ENCODE measurements at regions not wholly inside any gene's neighbourhood (a gene's known extent, or its start where the extent isn't known, plus 50 kb on each side); places are given as distances from the start of the nearest gene placed in this dataset.
A peak's percentile ranks its signal among the peaks of the same experiment; 100 is the strongest.
"Not testable (repeated sequence)": the region's sequence is repeated elsewhere in the genome, so short reads cannot be mapped to it uniquely, and the experiment has no call there.

GRCh38 chr1:182191381-182192115 lies 130.0 kb upstream of the ZNF648 start:
- no peak for DNase-seq

DNA sequence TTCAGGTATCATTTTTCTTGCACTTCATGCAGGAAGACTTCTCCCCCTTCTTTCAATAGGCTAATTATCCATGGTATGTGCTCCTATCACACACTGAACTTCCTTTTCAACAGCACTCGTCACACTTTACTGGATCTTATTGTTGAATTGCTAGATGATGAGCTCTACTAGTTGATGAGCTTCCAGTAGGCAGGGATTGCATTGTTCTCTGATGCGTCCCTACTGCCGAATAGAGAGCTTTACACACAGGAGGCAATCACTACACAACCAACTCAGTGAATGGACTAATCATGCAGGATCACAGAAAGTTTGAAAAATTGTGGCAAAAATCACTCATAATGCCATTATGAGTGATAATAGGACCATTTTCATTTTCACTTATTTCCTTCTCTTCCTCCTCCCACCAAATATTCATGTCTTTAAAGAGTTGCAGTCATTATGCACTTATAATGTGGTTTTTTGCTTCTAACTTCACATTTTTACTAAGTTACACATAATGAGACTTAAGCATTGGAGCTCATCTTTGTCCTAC lies 128.1 kb upstream of the ZNF648 start:
- DNase-seq, result no peak

DNA sequence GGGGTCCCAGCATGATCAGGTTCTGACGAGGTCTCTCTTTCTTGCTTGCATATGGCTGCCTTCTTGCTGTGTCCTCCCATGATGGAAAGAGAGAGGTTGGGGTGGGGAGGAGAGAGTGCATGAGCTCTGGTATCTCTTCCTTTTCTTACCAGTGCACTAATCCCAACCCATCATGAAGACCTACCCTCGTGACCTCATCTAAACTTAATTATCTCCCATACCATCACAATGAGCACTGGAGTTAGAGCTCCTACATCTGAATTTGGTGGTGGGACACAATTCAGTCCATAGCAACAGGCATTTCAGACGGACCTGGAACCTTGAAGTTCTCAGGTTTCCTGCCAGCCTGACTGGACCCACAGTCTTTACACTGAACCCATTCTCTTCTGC lies 125.2 kb upstream of the ZNF648 start:
- no peak for DNase-seq

- DNase-seq, result no peak
These were observed 124.6 kb upstream of the ZNF648 start for GRCh38 chr1:182185842-182186756.

DNA sequence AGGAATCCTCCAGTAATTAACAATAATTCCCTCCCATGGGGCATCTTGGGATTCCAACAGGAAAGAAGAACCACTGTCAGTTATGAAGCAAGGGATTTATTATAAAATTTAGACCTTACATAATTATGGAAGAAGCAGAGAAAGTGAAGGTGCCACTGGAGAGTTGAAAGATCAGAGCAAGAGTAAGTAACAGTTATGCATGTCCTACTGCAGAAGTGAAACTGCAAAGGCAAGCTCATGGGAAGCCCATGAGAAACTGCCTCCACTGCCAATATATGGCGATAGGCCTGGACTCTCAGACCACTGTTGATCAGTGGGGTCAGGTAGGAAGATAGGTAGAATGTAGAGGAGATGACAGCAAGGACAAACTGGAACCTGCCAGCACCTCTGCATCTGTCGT lies 123.6 kb upstream of the ZNF648 start:
- no peak for DNase-seq

GRCh38 chr1:182183606-182184005 lies 122.1 kb upstream of the ZNF648 start:
- no peak for DNase-seq

DNA sequence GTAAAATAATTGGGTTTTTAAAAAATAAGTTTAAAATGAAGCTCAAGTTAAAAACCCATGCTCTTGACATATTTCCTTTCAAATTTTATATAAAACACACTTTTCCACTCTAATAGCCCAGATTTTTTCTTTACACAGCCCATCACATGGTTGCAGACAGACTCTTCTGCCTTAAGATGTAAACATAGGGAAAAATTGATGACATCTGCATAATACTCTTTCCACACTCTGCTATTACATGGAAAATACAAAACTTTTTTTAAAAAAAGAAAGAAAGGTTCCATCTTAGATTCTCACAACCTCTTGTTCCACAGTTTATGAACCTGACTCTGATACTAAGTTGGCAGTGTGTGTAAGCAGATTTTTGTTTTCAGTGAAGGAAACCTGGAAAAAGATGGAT lies 120.8 kb upstream of the ZNF648 start:
- no peak for DNase-seq

DNA sequence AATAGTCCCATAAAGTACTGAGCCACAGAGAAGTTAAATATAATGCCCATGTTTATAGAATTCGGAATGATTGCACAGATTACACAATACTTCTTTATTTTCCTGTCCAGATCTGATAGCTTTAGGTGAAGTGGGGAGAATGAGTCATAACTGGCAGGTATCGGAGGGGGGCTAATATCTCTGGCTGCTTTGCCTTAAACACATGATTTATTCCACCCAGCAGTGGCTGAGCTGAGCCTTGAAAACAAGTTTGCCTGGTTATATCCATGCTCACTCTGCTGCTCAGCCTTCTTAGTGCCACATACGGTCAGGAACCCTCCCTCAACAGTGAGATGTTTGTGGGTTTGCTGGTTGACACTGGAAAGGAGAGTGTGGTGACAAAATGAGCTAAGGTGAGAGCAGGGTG lies 119.7 kb upstream of the ZNF648 start:
- DNase-seq, result no peak

DNA sequence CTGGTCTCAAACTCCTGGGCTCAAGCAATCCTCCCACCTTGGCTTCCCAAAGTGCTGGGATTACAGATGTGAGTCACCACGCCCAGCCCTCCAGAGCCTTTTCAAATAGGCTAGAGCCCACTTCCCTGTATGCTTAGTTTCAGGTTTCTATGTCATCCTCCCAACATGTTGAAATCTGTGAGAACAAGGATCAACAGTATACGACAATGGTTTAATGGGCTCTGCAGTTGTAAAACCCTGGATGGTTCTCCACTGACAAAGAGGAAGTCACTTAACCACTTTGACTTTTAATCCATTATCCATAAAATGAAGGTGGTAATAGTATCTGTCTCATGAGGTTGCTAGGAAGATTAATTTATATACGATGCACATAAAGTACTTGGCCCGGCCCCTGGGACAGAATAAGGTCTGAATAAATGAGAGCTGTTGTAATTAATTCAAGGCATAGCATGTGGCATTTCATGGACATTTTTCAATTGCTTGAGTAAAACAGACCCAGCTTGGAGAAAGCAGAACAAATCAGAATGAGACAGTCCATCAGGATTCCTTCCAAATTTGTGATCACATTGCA lies 113.9 kb upstream of the ZNF648 start:
- peak; percentile 9 for DNase-seq

DNA sequence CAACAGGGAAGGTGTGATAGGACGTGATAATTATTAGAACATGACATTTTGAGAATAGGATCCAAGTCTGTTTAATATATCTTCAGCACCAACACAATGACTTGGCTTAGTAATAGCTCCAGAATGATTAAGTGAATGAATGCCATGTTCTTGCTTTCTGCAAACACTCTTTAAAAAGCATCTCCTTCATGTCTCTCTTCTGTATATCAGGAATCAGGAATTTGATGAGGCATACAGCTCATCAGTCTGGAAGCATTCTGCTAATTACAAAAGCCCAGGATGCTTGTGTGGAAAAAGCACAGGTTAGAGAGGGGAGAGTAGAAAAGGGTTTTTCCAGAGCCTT lies 113.0 kb upstream of the ZNF648 start:
- DNase-seq, result no peak

DNA sequence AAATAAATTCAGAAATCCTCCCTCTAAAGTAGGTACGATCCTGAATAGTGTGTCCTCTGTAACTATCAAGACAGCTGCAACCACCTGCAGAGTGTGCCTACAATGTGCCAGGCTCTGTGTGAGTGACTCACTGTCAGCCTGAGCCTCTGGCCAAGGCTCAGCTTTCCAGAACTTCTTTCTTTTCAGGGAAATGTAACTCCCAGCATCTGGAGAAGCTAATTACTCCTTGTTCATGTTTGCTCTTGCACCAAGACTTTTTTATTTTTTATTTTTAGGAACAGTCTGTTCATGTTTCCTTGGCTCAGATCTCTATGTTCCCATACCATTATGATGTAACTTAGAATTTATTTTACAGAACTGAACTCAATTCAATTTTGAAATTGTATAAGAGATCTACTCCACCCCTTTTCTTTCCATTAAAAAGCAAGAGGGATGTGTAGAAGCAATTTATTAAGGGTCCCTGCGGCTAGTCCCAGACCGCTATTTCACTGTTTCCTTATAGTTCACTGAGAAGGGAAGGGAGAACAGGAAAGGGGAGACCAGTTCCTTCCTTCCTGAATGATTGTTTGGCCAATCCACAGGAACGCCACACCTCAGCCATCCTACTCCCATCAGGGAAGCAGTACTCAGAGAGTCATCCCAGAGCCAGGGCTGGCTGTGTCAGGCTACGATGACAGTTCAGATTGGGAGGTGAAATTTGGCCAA lies 112.4 kb upstream of the ZNF648 start:
- DNase-seq, result no peak

DNA sequence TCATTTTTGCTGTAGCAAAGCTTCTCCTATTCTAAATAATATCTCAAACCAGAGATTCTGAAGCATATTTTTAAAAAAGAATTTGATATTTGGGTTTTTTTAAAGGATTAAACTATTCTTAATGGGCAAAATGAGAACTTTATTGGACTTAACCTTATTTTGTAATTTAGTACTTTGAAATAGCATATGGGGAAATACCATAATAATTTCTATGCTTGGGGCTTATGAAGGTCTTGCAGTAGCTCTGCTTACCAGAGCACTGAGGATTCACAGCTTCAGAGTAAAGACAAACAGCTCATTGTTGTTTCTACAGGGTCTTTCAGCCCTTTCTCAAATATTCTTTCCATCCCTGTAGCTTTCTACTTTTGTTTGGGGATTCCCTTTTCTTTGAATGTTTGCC lies 111.2 kb upstream of the ZNF648 start:
- no peak for DNase-seq

GRCh38 chr1:182170891-182171461 lies 109.5 kb upstream of the ZNF648 start:
- peak; percentile 7 for DNase-seq

DNA sequence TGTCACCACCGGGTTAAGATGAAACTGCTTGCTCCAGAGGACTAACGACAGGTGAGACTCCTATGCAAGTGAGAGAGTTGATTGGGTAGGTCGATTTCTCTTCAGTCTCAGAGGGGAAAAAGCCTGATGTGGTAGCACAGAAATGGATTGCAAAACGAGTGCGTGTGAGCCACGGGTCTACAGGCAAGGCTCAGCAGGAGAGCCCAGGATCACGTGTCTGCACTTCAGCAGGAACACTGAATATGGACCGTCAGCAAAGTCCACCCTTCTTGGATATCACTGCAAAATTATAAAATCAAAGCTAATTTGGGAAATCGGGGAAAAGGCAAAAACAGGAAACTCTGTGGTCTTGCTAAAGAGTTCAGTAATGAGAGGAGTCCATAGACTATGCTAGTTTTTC lies 107.7 kb upstream of the ZNF648 start:
- DNase-seq, result peak; percentile 10

GRCh38 chr1:182166750-182167149 lies 105.2 kb upstream of the ZNF648 start:
- DNase-seq, result no peak

DNA sequence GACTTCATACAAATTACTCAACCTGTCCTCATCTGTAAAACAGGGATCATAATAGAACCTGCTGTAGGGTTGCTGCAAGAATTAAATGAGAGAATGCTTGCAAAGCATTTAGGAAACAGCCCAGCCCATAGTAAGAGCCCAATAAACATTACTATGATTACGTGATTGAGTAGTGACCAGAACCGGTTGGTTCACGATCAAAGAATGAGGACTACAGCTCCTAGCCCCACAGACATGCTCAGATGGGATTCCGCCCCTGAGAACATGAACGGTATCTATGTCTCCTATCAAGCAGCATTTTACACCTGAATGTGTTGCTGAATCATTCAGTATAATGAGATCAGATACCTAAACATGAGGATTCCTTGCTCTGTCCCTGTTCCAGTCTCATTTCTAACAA lies 104.8 kb upstream of the ZNF648 start:
- DNase-seq, result no peak

- no peak for DNase-seq
These were observed 102.8 kb upstream of the ZNF648 start for GRCh38 chr1:182164273-182164672.

GRCh38 chr1:182163821-182164223 lies 102.3 kb upstream of the ZNF648 start:
- no peak for DNase-seq

GRCh38 chr1:182159443-182159842 lies 97.9 kb upstream of the ZNF648 start:
- no peak for DNase-seq

- DNase-seq, result no peak
These were observed 95.7 kb upstream of the ZNF648 start for GRCh38 chr1:182157187-182157586.

DNA sequence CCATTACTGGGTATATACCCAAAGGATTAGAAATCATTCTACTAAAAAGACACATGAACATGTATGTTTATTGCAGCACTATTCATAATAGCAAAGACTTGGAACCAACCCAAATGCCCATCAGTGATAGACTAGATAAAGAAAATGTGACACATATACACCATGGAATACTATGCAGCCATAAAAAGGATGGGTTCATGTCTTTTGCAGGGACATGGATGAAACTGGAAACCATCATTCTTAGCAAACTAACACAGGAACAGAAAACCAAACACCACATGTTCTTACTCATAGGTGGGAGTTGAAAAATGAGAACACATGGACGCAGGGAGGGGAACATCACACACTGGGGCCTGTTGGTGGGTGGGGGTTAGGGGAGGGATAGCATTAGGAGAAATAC lies 92.9 kb upstream of the ZNF648 start:
- not testable (repeated sequence) for DNase-seq

- peak; percentile 85 for DNase-seq
These were observed 88.0 kb upstream of the ZNF648 start for GRCh38 chr1:182149411-182149965.

Measured in CD4-positive, alpha-beta T cell treated with Interferon gamma for 1 hour (primary cell).